LNCaP clone FGC (cell line): ENCODE measurements at regions not wholly inside any gene's neighbourhood (a gene's known extent, or its start where the extent isn't known, plus 50 kb on each side); places are given as distances from the start of the nearest gene placed in this dataset.

Source experiments
- DNase-seq: peaks from one replicate; pipeline ENCODE4 v3.0.0-alpha.2; 2011; ENCODE audit warnings: low read depth
- H3K4me3 ChIP-seq: 2 replicates; pipeline ENCODE4 v1.5.1; 2011; ENCODE audit warnings: mild to moderate bottlenecking, low read depth, low read length, control low read depth
- CTCF ChIP-seq: IDR thresholded peaks from 2 replicates; pipeline ENCODE4 v1.5.1; 2012; ENCODE audit warnings: mild to moderate bottlenecking; ENCODE audit not compliant: control insufficient read depth, insufficient read depth; ENCODE audit errors: extremely low read depth

GRCh38 chr2:118460425-118460824, 372.2 kb downstream of the INSIG2 start:
- H3K4me3 ChIP-seq, result no peak overlapping the region
- DNase-seq, result no peak
- TF ChIP-seq CTCF, result no peak

GRCh38 chr2:118459426-118459825, 371.2 kb downstream of the INSIG2 start:
- no peak for TF ChIP-seq CTCF
- H3K4me3 ChIP-seq, result no peak overlapping the region
- DNase-seq, result no peak

DNA sequence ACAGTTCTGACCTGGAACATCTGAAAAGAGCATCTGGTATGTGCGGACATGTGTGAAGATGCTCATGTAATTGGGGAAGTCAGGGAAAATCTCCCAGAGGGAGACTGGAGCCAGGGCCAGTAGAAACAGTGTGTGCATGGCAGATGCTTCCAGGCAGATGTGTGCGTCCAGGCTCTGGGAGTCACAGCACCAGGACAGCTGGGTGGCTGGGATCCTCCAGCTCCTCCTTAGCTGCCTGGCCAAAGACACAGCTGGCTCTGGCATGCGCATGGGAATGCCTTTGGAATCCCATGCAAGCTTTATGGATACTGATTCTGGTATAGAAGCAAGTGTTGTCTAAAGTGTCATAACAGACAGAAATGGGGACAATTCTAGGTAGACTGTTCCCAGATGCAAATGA, 369.7 kb downstream of the INSIG2 start:
- no peak overlapping the region for H3K4me3 ChIP-seq
- no peak for DNase-seq
- TF ChIP-seq CTCF, result no peak

DNA sequence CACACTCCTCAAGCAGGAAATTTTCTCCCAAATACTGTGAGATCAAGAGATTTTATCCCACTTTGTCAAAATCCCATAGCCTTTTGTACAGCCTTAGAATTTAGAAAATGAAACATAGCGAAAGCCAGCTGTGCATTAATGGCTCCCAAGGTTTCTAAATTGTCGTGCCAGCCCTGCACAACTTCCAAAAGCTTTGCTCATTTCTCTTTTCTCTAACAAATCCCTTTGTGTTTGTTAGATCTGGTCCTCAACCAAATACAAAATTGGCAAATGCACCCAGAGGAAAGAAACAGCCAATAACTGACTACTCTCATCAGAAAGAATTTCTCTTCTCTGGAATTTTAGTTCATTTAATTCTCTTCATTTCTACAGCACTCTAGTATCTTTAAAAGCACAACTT, 361.1 kb downstream of the INSIG2 start:
- TF ChIP-seq CTCF, result no peak
- DNase-seq, result no peak
- H3K4me3 ChIP-seq, result no peak overlapping the region

DNA sequence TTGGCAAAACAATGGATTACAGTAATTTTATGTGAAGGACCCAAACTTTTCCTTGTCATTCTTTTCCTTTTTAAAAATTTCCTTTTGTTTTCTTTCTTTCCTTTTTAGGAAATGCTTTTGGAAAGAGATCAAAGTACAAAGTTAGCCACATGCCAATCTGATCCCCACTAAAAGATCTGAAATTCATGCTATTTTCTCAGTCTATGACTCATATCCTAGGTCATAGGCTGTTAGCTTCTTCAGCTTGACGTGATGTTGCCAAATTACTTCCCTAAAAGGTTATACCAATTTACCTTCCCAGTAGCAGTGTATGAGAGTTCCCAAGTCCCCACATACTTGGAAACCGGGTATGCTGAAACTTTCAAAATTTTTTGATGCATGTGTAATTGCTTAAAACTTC, 355.3 kb downstream of the INSIG2 start:
- no peak overlapping the region for H3K4me3 ChIP-seq
- TF ChIP-seq CTCF, result no peak
- DNase-seq, result no peak

DNA sequence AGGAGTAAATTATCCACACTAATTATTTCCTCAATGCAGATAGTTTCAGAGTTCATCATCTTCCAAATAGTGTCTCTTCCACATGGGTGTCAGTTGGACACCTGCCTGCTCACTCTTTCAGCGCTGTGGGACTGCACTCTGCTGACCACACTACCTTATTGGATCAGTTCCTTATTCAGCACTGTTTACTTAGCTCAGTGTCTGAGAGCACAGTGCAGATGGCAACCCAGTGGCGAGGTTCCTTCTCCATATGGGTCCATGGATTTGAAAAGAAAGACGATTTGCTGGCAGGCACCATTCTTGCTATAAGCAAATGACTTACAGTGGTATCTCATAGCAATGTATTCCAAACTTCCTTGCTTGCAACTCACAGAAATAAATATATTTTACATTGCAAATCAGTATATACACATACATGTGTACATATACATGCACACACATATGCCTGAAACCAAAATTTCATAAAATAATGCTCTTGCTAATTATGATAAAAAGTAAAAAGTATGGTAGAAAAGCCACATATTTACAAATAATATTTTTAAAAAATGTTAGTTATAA, 354.8 kb downstream of the INSIG2 start:
- H3K4me3 ChIP-seq, result no peak overlapping the region
- no peak for DNase-seq
- TF ChIP-seq CTCF, result no peak

DNA sequence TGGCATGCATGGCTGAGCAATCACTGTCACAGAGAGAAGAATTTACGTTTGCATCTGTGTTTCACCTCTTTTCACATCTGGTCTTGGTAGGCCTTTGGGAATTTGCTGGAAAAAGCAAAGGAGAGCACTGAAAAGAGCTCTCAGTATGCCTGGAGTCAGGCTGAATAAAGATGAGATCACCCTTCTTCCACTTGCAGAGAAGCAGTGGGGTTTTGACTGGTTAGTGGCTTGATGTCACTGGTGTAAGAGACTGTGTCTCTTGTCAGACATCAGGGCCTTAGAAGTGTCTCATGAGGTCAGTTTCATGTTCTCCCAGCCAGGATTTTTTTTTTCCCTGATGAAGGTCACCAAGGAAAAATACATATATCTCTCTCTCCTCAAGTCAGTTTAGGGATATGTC, 353.8 kb downstream of the INSIG2 start:
- no peak for TF ChIP-seq CTCF
- no peak overlapping the region for H3K4me3 ChIP-seq
- DNase-seq, result no peak
